ENCODE measurements at regions not wholly inside any gene's neighbourhood (a gene's known extent, or its start where the extent isn't known, plus 50 kb on each side); places are given as distances from the start of the nearest gene placed in this dataset.
"Not testable (repeated sequence)": the region's sequence is repeated elsewhere in the genome, so short reads cannot be mapped to it uniquely, and the experiment has no call there.

DNA sequence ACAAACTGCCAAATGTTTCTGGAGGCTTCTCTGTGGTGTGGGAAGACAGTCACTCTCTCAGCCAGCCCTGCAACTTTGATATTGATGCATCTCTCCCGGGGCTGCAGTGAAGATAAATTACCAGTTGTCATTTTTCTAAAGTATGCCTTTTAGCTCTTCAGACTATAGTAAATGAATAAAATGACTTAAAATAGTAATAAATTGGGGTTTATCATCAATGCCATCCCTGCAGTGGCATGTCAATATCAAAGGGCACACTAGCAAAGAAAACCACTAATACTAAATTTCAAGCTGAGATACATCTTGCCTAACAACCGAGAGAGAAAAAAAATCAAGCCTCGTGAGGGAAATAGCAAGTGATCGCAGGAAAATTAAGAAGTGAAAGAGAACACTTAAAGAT is 749.5 kb upstream of the SLC39A10 start:
- DNase-seq, result no peak

DNA sequence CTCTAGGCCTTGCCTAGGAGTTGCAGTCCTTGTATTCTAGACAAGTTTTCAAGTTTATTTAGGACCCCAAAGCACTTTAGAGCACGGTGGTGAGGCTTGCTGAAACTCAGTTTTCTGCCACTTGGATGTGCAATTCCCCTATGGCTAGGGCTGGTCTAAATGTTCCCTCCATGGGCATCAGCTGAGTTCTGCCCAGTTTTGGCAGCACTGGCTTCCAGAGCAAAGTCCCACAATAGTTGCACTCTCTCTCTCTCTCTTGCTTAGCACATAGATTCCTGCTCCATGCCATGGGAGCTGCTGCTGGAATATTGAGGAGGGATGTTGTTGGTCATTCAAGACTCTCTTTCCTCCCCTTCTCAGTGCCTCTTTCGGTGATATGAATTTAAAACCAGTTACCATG is 760.2 kb upstream of the SLC39A10 start:
- DNase-seq, result no peak

DNA sequence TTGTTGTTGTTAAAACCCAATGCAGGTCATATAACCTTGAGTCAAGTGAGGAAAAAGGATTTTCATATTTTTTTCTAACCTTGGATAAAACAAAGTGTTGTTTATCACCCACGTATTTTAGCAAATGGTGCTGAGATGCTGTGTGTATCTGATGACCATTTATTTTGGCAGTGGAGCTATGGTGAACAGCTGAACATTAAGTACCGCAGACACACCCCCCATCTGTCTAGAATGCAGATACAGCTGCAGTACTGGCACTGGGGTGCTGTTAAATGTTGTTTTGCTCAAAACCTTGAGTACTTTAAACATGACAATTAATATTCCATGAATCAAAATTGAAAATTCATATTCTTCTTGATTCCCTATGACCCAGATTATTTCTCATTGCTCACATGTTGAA is 773.3 kb upstream of the SLC39A10 start:
- no peak for DNase-seq

DNA sequence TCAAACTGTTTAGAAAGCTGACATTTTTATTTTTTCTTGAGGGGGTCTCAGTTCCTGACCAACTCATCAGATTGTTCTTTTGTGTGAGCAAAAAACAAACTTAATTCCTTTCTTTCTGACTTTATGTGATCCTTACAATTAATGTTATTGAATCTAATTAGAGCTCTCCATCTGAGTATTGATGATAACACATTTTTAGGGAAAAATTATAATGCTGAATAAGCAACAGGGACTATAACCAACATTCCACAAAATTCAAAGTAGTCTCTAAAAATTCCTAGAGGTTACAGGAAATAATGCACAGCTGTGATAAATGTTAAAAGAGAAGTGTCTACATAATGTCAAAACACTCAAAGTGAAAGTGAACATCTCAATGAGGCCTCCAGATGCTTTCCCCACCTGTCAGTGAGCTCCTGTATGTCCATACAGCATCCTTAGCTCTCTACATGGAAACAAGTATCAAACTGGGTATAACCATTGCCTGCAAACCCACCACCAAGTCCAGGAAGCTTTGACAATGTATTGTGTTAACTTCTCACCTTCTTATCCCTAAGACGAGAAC is 786.0 kb upstream of the SLC39A10 start:
- DNase-seq, result no peak

DNA sequence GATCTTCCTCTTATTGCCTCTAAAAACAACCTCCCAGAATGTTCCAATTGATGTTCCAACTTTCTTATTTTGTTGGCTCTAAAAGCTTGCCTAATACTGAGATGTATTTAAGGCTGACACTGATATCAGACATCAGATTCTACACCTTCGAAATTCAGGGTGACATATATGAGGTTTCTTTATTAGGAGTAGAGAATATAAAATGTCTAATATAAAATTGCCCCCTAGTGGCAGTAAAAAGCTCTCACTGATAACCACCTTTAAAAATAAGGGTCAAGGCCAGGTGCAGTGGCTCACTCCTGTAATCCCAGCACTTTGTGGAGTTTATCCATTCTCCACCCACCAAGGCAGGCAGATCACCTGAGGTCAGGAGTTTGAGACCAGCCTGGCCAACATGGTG is 789.7 kb upstream of the SLC39A10 start:
- DNase-seq, result peak; percentile 44

DNA sequence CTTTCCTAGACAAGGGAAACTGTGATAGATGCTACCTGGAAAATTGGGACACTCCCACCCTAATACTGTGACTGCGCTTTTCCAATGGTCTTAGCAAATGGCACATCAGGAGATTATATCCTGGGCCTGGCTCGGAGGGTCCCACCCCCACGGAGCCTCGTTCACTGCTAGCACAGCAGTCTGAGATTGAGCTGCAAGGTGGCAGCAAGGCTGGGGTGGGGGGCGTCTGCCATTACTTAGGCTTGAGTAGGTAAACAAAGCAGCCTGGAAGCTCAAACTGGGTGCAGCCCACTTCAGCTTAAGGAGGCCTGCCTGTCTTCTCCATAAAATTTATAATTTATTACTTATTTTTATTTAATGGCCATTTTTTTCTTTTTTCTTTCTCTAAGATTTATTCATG is 802.1 kb upstream of the SLC39A10 start:
- no peak for DNase-seq

DNA sequence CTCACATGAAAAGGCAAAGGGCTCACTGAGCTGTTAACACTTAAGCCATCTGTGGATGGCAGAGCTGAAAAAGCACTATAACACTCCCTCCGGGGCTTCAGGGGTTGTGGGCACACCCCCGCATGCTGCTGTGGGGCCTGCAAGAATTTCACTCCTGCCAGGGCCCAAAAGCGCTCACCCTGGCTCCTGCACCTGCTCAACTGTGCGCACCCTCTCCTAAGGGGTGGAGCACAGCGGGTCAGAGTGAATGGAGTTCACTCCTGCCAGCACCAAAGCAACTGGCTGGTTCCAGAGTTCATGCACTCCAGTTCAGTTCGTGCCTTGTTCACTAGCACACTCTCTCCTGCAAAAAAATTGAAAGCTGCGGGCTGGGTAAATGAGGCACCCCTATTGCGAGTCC is 814.2 kb upstream of the SLC39A10 start:
- no peak for DNase-seq

DNA sequence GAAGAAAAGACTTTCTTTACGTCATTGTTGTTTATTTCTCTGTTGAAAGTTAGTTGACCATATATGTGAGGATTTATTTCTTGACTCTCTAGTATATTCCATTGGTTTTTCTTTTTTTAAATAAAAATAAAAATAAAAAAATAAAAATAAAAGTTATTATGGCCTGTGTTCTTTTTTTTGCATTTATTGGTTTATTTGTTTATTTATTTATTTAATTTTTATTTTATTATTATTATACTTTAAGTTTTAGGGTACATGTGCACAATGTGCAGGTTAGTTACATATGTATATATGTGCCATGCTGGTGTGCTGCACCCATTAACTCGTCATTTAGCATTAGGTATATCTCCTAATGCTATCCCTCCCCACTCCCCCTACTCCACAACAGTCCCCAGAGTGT is 822.7 kb upstream of the SLC39A10 start:
- DNase-seq, result not testable (repeated sequence)

DNA sequence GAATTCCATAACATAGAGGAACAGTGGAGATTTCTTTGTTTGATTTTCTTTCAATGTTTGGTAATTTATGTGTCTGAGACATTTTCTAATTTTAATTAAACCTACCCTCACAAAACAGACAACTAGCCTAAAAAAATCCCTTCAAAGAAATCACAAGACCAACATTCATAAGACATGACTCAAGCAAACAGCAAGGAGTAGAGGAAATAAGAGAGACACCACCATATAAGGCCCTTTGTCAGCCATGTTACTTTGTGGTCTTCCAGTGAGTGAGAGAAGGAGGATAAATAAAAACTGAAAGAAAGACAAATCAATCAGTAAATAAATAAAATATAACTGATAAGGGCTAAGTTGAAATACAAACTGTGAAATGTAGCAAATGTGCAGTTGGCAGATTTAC is 830.8 kb upstream of the SLC39A10 start:
- no peak for DNase-seq

DNA sequence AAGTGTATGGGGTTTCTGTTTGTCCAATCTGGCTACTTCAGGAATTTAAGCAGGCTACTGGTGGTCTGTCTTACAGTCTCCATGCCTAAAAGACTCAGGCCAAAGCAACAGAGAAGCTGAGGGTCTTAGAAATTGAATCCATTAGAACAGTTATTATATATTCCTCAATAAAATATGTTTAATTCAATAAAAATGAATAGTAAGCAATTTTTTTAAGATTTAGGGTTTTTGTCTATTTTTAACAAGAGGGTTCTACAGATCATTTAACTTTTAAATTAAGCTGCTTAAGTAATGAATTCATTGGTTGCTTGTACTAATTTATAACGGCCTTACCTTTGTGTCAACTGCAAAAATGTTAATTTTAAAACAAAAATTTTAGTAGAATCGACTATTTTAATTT is 832.6 kb upstream of the SLC39A10 start:
- DNase-seq, result no peak

DNA sequence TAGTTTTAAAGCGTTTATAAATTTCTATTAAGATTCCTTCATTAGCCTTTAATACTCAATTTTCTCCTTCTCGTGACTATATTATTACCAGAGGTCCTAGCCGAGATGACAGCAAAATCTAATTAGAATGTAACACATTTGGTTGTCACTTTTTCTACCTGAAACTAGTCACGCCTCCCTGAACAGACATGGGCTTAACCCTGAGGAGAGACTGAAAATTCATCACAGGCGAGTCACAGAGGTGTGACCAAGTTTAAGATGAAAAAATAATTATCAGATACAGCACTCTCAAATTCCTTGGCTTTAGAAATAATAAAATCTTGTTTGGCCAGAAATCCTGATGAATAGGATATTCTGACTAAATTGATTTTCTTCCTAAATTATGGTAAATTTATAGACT is 834.4 kb upstream of the SLC39A10 start:
- DNase-seq, result no peak

DNA sequence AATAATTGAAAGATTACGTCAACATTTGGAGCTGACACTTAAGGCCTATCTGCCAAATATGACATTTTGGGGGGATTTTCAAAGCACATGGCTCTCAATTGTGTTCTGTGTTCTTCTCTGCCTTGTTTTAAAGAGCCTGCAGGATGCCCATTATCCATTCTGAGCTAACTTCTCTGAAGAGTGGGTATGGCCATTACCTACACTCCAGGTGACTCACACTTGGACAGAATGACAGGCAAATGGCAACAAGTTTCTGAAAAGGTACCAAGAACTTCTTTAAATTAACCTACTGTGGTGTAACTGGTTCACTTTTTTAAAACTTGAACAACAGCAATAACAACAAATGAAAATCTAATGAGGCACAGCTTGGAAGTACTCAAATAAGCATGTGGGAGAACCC is 834.9 kb upstream of the SLC39A10 start:
- no peak for DNase-seq

DNA sequence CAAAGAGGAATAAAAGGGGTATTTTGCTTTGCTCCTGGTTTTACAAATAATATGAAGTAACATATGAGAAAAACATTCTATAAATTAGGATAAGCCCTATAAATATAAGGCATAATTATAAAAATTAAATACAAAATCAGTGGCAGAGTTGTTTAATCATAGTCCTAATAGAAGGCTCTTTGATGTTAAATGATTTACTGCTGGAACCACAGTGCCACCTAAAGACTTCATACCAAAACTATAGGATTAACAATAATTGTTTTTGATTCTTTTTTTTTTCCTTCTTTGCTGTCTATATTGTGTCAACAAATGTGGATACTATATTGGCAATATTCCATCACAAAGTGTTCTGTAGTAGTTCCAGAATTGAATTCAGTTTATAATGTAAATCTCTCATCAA is 837.7 kb upstream of the SLC39A10 start:
- no peak for DNase-seq

DNA sequence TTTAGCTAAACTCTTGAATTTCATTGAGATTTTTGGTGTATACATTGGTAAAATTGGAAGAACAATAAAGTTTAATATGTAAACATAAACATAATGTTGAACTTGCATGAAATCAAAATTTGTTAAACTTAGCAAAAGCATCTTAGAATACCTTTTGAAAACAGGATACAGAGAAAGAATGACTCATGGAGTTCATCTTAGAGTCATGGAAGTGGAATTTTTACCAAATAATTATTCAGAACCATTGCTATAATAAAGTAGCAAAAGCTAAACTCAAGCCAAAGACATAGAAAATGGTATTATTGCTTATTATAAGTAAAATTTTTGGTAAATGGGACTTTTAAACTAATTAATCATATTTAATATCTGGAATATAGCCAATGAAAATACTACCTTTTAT is 841.6 kb upstream of the SLC39A10 start:
- no peak for DNase-seq

DNA sequence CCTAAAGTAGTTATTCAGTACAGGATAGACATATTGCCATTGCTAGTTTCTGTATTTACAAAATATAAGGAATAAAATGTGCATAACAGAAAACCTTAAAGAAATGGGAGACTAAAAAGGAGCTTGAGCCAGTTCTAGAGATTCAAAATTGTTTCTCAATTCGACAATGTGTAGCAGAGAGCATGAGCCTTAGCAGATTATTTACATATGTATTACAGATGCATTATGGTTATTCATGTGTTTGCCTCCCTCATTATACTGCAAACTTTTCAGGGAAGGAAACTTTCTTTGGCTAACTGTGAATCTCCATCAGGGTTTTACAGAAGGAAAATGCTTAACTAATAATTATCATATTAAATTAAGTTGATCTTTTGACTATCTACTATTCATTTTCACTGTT is 854.4 kb upstream of the SLC39A10 start:
- DNase-seq, result no peak

DNA sequence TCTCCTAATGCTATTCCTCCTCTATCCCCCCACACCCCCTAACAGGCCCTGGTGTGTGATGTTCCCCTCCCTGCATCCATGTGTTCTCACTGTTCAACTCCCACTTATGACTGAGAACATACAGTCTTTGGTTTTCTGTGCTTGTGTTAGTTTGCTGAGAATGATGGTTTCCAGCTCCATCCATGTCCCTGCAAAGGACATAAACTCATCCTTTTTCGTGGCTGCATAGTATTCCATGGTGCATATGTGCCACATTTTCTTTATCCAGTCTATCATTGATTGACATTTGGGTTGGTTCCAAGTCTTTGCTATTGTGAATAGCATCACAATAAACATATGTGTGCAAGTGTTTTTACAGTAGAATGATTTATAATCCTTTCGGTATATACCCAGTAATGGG is 870.0 kb upstream of the SLC39A10 start:
- not testable (repeated sequence) for DNase-seq

DNA sequence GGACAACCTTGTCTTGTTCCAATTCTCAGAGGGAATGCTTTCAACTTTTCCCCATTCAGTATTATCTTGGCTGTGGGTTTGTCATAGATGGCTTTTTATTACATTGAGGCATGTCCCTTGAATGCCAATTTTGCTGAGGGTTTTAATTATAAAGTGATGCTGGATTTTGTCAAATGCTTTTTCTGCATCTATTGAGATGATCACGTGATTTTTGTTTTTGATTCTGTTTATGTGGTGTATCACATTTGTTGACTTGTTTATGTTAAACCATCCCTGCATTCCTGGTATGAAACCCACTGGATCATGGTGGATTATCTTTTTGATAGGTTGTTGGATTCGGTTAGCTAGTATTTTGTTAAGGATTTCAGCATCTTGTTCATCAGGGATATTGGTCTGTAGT is 885.6 kb upstream of the SLC39A10 start:
- not testable (repeated sequence) for DNase-seq

DNA sequence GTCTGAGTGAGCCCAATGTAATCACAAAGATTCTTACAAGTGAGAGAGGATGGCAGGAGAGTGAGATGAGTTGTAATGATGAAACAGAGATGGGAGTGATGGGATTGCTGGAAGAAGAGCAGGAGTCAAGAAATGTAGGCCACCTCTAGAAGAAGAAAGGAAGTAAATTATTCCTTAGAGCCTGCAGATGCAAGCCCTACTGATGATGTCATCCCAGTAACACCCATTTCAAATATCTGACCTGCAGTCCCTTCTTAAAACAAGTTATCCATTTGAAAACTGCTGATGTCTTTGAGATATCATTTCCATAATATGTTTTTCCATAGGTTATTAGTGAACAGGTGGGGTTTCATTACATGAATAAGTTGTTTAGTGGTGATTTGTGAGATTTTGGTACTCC is 888.0 kb upstream of the SLC39A10 start:
- no peak for DNase-seq

DNA sequence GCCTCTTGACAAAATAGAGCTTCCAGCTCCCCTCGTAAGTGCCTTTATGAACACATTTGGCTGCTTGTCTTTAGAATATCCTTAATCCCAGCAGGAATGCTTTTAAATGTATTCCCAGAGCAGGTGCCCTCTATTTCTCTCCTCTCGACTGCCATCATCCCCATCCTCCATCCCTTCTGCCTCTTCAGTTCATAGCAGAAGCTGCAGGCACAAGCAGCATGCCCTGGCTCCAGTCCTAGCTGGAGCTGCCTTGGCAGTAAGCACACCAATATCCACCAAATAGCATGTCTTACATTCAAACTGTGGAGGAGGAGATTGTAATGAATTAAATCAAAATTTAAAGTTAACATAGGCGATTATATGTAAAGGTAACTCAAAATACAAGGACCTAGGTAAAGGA is 891.3 kb upstream of the SLC39A10 start:
- DNase-seq, result no peak

DNA sequence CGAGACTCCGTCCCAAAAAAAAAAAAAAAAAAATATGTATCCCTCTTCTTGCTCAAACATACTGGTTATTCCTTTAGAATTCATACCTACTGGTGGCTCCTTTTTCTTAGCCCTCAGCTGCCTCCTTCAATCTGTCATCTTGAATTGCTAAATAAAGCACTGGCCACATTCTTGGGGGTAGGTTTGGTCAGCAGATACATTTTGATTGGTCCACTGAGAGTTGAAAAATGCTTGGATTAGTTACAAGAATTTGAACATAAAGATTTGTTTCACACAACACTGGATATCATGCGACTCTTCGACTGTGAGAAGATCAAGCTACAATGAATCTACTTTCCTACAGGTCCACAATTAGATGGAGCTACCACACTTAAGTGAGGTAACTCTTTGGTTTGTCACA is 906.1 kb upstream of the SLC39A10 start:
- DNase-seq, result no peak

DNA sequence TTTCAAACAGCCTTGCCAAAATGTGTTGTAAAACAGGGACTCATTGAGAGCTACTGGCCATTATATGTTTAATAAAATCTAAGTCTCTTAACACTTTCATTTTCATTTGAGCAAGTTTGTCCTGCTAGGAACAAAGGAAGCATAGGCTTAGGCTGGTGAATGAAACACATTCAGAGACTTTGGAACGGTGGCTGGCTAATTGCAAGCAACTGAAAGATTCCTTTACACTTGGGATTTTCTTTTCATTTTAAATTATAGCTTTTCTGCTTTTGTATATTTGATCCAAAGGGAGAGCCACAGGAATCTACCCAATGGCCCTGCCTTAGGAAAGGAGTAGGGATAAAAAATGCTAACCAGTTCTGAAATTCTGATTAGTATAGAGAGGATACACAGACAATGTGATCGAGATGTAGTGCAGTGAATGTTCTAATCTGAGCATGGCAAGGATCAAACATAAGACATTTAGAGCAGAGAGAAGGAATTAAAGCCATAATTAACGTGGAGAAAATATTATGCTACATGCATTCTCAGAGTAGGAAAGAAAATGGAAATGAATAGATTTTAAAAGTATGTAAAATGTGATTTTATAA is 911.4 kb upstream of the SLC39A10 start:
- no peak for DNase-seq

DNA sequence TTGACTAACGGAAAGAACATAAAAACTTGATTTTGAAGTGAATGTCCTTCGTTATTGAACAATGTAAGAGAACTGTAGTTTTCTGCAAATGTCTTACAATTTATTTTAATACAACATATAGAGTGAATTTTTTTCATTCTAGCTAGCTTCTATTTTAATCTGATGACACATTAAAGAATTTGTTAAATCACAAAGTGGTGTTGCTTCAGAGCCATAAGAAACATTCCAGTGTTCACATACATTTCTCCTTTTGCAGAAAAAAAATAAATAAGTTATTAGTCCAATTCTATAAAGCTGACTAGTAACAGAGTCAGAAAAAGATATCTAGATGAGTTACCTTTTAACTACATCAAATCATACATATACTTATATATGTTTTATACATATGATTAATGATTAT is 914.3 kb upstream of the SLC39A10 start:
- no peak for DNase-seq

DNA sequence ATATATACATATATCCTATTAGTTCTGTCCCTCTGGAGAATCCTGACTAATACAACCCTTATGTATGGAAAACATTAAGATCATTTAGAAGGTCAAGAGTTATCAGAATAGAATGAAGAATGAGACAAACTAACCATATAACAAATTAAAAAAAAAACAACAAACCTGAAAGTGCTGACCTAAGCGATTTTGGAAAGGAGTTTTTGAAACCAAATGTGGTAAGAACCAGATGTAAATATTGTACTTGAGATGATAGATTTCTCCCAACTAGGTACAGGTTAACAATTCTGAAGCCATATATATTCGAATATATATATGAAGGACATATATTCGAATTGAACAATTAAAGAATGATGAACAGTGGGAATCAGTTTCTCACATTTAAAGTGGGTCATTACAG is 917.8 kb upstream of the SLC39A10 start:
- no peak for DNase-seq

DNA sequence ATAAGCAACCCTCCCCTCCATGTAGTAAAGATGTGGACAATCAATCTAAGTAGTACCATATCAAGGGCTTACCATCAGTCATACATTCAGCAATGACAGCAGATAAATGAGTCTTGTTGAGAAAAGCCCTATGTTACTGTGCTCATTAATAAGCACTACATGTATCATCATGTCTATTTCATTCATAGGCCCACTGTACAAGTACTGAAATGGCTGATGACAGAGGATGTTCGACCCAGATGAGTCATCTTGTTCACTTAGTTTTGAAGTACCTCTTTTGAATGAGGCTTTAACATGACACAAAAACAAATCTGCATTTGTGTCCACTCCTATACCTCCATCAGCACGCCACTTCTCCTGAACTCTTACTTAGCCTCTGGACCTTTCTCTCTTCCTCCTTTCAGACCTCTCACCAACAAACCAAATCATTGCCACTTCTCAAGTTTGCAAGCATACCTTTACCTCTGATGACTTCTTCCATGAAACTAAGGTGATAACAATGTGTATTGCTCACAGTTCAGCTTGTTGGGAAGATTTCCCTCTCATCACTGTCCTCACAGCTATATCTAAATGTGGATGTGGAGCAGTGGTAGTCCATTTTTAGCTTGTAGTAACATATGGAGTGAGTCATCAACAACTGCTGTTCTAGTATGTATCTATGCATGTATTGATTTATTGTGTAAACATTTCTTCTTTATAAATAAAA is 921.0 kb upstream of the SLC39A10 start:
- DNase-seq, result peak; percentile 5

DNA sequence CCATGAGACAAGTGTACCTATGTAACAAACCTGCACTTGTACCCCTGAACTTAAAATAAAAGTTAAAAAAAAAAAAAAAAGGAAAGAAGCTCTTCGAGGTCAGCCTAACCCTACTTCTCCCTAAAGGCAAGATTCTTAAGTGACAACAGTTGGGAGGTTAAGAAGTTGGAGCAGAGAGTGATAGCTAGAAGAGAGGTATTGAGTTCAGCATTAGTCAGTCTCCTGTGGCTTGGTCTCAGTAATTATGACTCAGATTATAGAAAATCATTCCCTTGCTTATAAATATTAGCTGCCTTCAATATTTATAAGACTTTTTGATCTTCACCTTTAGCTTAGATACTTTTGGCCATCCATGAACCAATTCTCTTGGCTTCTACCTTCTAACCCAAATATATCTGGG is 926.8 kb upstream of the SLC39A10 start:
- DNase-seq, result no peak
